ENCODE measurements at regions not wholly inside any gene's neighbourhood (a gene's known extent, or its start where the extent isn't known, plus 50 kb on each side); places are given as distances from the start of the nearest gene placed in this dataset.

- no peak for DNase-seq (ENCODE audit: low read depth)
These were observed 105.4 kb upstream of the LCLAT1 start for GRCh38 chr2:30341500-30342267.

GRCh38 chr2:30346471-30347169 lies 100.4 kb upstream of the LCLAT1 start:
- DNase-seq (ENCODE audit: low read depth): no peak

GRCh38 chr2:30348825-30349224 lies 98.2 kb upstream of the LCLAT1 start:
- DNase-seq (ENCODE audit: low read depth): no peak

GRCh38 chr2:30349691-30350090 lies 97.4 kb upstream of the LCLAT1 start:
- no peak for DNase-seq (ENCODE audit: low read depth)

GRCh38 chr2:30351116-30351515 lies 95.9 kb upstream of the LCLAT1 start:
- no peak for DNase-seq (ENCODE audit: low read depth)

GRCh38 chr2:30351949-30352348 lies 95.1 kb upstream of the LCLAT1 start:
- no peak for DNase-seq (ENCODE audit: low read depth)

DNA sequence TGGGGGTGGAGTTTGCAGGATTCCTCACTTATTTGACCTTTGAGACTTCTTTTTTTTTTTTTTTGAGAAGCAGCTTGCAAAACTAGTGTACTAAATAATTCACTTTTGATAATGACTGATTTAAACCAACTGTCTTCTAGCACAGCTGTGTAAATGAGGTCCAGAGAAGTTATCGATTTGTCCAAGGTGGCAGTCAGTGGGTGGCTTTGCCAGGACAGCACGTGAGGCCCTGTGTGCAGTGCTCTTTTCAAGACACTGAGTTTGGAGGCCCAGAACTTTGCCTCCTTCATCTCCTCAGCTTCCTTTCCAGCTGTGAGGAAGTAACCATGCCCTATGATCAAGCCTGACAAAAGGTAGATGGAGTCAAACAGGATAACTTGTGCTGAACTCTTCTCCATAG lies 92.9 kb upstream of the LCLAT1 start:
- DNase-seq (ENCODE audit: low read depth): no peak

GRCh38 chr2:30354621-30355020 lies 92.4 kb upstream of the LCLAT1 start:
- no peak for DNase-seq (ENCODE audit: low read depth)

DNA sequence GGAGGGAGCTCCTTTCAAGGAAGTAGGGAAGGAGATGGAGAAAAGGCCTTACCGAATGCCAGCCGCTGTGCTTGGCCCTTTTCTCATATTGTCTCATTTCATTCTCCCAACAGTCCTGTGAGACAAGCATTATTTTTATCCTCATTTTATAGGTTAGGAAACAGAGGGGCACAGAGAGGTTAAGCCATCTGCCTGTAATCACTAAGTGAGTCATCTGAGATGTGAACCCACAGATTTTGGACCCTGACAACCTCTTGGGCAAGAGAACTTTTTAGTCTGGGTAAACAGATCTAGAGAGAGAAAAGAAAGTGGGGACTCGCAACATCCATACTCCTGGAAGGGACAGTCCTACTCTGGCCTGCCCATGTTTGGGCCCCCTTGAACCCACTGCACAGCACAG lies 91.7 kb upstream of the LCLAT1 start:
- DNase-seq (ENCODE audit: low read depth): no peak

DNA sequence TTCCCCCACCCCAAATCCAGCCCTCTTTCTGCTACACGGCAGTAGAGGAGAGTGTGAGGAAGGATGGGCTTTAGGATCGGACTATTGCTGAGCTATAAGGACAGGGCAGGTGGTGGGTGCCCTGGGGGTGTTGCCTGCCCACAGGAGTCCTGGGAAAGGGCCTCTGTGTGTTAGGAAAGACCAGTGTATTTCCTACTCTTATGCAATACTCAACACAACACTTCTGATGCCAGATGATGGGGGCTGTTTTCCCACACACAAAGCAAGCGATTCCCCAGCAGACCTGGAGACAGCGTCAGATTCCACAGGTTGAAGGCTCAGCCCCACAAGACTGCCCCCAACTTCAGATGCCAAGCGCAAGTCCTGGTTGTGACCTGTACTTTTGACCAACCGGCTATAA lies 91.0 kb upstream of the LCLAT1 start:
- DNase-seq (ENCODE audit: low read depth): peak; percentile 35

- no peak for DNase-seq (ENCODE audit: low read depth)
These were observed 90.3 kb upstream of the LCLAT1 start for GRCh38 chr2:30356776-30357175.

DNA sequence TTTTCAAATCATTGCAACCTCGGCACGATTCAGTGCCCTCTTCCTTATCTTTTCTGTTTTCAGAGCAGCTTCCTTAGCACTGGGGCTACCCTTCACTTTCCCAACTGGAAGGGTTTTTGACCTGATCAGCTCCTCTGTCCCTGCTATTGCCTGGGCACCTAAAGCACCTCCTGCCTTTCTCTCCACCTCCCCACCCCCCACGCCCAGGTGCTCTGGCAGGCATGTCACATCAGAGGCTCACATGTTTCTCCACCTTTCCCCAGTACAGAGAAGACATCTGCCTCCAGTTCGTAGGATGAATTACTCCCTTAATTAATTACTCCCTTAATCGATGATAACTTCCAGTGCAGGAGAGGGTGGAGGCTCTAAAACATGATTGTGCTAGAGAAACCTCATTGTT lies 88.7 kb upstream of the LCLAT1 start:
- DNase-seq (ENCODE audit: low read depth): no peak

- DNase-seq (ENCODE audit: low read depth): no peak
These were observed 88.2 kb upstream of the LCLAT1 start for GRCh38 chr2:30358842-30359241.

- peak; percentile 35 for DNase-seq (ENCODE audit: low read depth)
These were observed 87.3 kb upstream of the LCLAT1 start for GRCh38 chr2:30359644-30360167.

DNA sequence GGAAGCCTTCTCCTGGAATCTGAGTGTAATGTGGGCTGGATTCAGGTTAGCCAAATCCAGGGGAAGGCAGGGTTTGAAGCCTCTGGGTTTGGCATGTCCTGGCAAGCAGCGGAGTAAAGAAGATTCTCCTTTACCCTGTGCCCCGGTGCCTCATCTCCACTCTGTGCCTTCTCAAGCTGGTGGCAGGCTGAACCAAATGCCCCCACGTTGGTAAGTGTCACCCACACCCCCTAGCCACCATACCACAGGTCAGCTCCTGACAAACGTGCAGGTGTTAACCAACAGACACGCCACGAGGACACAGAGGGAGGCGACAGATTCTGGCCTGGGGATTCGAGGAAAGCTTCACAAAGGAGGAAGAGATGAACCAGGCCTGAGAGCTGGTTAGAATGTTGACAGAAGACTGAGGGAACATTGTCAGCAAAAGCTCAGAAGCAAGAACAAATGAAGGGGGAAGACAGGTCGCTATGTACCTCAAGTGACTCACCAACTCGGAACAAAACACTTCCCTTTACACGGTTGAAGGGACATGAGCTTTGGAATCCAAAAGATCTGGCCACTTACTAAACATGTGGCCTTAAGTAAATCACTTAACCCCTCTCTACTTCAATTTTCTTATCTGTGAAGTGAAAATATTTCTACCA lies 85.2 kb upstream of the LCLAT1 start:
- DNase-seq (ENCODE audit: low read depth): peak; percentile 98

- peak; percentile 96 for DNase-seq (ENCODE audit: low read depth)
These were observed 84.5 kb upstream of the LCLAT1 start for GRCh38 chr2:30362468-30363081.

- DNase-seq (ENCODE audit: low read depth): no peak
These were observed 83.6 kb upstream of the LCLAT1 start for GRCh38 chr2:30363406-30363805.

- no peak for DNase-seq (ENCODE audit: low read depth)
These were observed 81.8 kb upstream of the LCLAT1 start for GRCh38 chr2:30365201-30365600.

GRCh38 chr2:30366199-30366691 lies 80.8 kb upstream of the LCLAT1 start:
- DNase-seq (ENCODE audit: low read depth): no peak

GRCh38 chr2:30367232-30368070 lies 79.6 kb upstream of the LCLAT1 start:
- no peak for DNase-seq (ENCODE audit: low read depth)

GRCh38 chr2:30368258-30368657 lies 78.8 kb upstream of the LCLAT1 start:
- peak; percentile 72 for DNase-seq (ENCODE audit: low read depth)
